BE2C (cell line): ENCODE measurements at regions not wholly inside any gene's neighbourhood (a gene's known extent, or its start where the extent isn't known, plus 50 kb on each side); places are given as distances from the start of the nearest gene placed in this dataset.

Source experiments
- DNase-seq: peaks from one replicate; pipeline ENCODE4 v3.0.0-alpha.2; 2020
- H3K27me3 ChIP-seq: fragments of 250-450 bp; sonication (Bioruptor Pico); 2 replicates; pipeline ENCODE4 v1.5.1; 2020; ENCODE audit warnings: mild to moderate bottlenecking
- H3K36me3 ChIP-seq: fragments of 250-450 bp; sonication (Bioruptor Pico); 2 replicates; pipeline ENCODE4 v1.5.1; 2020; ENCODE audit warnings: mild to moderate bottlenecking
- H3K4me1 ChIP-seq: fragments of 250-450 bp; sonication (Bioruptor Pico); 2 replicates; pipeline ENCODE4 v1.5.1; 2020
- H3K4me3 ChIP-seq: 2 replicates; pipeline ENCODE4 v1.5.1; 2011; ENCODE audit warnings: low read depth, low read length
- H3K9me3 ChIP-seq: fragments of 250-450 bp; sonication (Bioruptor Pico); 2 replicates; pipeline ENCODE4 v1.5.1; 2020
- CTCF ChIP-seq: IDR thresholded peaks from 2 replicates; pipeline ENCODE4 v1.5.1; 2012; ENCODE audit warnings: mild to moderate bottlenecking, low read depth, low read length

GRCh38 chr10:2891770-2892124, 175.6 kb upstream of the PFKP start:
- DNase-seq = no peak
- H3K27me3 ChIP-seq = 0 out of 2 replicates have a peak, but pooled peaks cover 3% of the 10 kb centered on the region
- H3K4me3 ChIP-seq = no peak overlapping the region
- no peaks in the 10 kb centered on the region for H3K9me3 ChIP-seq
- no peaks in the 10 kb centered on the region for H3K36me3 ChIP-seq
- no peaks in the 10 kb centered on the region for H3K4me1 ChIP-seq
- TF ChIP-seq CTCF = no peak

GRCh38 chr10:2891073-2891769, 176.1 kb upstream of the PFKP start:
- Histone ChIP-seq H3K9me3 (no peaks in the 10 kb centered on the region), H3K4me1 (no peaks in the 10 kb centered on the region), H3K4me3 (no peak overlapping the region), H3K36me3 (no peaks in the 10 kb centered on the region), H3K27me3 (0 out of 2 replicates have a peak, but pooled peaks cover 3% of the 10 kb centered on the region)
- no peak for TF ChIP-seq CTCF
- no peak for DNase-seq

- H3K4me1 ChIP-seq = no peaks in the 10 kb centered on the region
- H3K36me3 ChIP-seq = no peaks in the 10 kb centered on the region
- H3K9me3 ChIP-seq = no peaks in the 10 kb centered on the region
- 0 out of 2 replicates have a peak, but pooled peaks cover 3% of the 10 kb centered on the region for H3K27me3 ChIP-seq
- no peak for DNase-seq
- no peak overlapping the region for H3K4me3 ChIP-seq
- no peak for TF ChIP-seq CTCF
Measured at GRCh38 chr10:2890093-2890492, 177.3 kb upstream of the PFKP start.

- H3K4me3 ChIP-seq = no peak overlapping the region
- no peak for TF ChIP-seq CTCF
- DNase-seq = no peak
- H3K9me3 ChIP-seq = no peaks in the 10 kb centered on the region
- H3K4me1 ChIP-seq = no peaks in the 10 kb centered on the region
- H3K36me3 ChIP-seq = no peaks in the 10 kb centered on the region
- H3K27me3 ChIP-seq = 0 out of 2 replicates have a peak, but pooled peaks cover 3% of the 10 kb centered on the region
Measured at GRCh38 chr10:2888403-2889004, 178.8 kb upstream of the PFKP start.

- no peaks in the 10 kb centered on the region for H3K4me1 ChIP-seq
- no peaks in the 10 kb centered on the region for H3K36me3 ChIP-seq
- H3K9me3 ChIP-seq = no peaks in the 10 kb centered on the region
- H3K4me3 ChIP-seq = no peak overlapping the region
- 0 out of 2 replicates have a peak, but pooled peaks cover 3% of the 10 kb centered on the region for H3K27me3 ChIP-seq
- no peak for TF ChIP-seq CTCF
- no peak for DNase-seq
Measured at GRCh38 chr10:2887391-2888070, 179.8 kb upstream of the PFKP start.

GRCh38 chr10:2886662-2887061, 180.7 kb upstream of the PFKP start:
- Histone ChIP-seq H3K4me1 (no peaks in the 10 kb centered on the region), H3K9me3 (no peaks in the 10 kb centered on the region), H3K4me3 (no peak overlapping the region), H3K27me3 (0 out of 2 replicates have a peak, but pooled peaks cover 3% of the 10 kb centered on the region), H3K36me3 (no peaks in the 10 kb centered on the region)
- TF ChIP-seq CTCF = no peak
- DNase-seq = no peak
